ENCODE measurements at regions not wholly inside any gene's neighbourhood (a gene's known extent, or its start where the extent isn't known, plus 50 kb on each side); places are given as distances from the start of the nearest gene placed in this dataset.
"Not testable (repeated sequence)": the region's sequence is repeated elsewhere in the genome, so short reads cannot be mapped to it uniquely, and the experiment has no call there.

- H3K27me3 ChIP-seq, result no peaks in the 10 kb centered on the region
- H3K9me3 ChIP-seq, result no peaks in the 10 kb centered on the region
- no peak overlapping the region for H3K27ac ChIP-seq
- TF ChIP-seq CTCF (IDR thresholded peaks at IDR 0.05), result no peak
- intact Hi-C loops (cut with DNase I), result no loop called here
- no peaks in the 10 kb centered on the region for H3K4me1 ChIP-seq
- no peak for DNase-seq
- H3K9ac ChIP-seq (ENCODE audit: low read depth in 2 of 2, low read length in 2 of 2), result no peak overlapping the region
- no peak overlapping the region for H3K4me3 ChIP-seq
- H3K36me3 ChIP-seq, result no peaks in the 10 kb centered on the region
These were observed 138.6 kb upstream of the GRB10 start for GRCh38 chr7:50921114-50921813.

- Histone ChIP-seq H3K4me1 (no peaks in the 10 kb centered on the region), H3K27ac (no peak overlapping the region), H3K36me3 (no peaks in the 10 kb centered on the region), H3K9ac (ENCODE audit: low read depth in 2 of 2, low read length in 2 of 2) (no peak overlapping the region), H3K27me3 (no peaks in the 10 kb centered on the region), H3K9me3 (no peaks in the 10 kb centered on the region), H3K4me3 (no peak overlapping the region)
- no peak for DNase-seq
- no peak for TF ChIP-seq CTCF (IDR thresholded peaks at IDR 0.05)
- intact Hi-C loops (cut with DNase I), result no loop called here
These were observed 137.4 kb upstream of the GRB10 start for GRCh38 chr7:50920031-50920635.

GRCh38 chr7:50915621-50916020 lies 132.9 kb upstream of the GRB10 start:
- intact Hi-C loops (cut with DNase I), result no loop called here

GRCh38 chr7:50914460-50914859 lies 131.8 kb upstream of the GRB10 start:
- H3K27me3 ChIP-seq, result no peaks in the 10 kb centered on the region
- H3K4me1 ChIP-seq, result no peaks in the 10 kb centered on the region
- H3K9ac ChIP-seq (ENCODE audit: low read depth in 2 of 2, low read length in 2 of 2), result no peak overlapping the region
- H3K36me3 ChIP-seq, result no peaks in the 10 kb centered on the region
- no peaks in the 10 kb centered on the region for H3K9me3 ChIP-seq
- no peak overlapping the region for H3K4me3 ChIP-seq
- no peak for DNase-seq
- intact Hi-C loops (cut with DNase I), result no loop called here
- no peak for TF ChIP-seq CTCF (IDR thresholded peaks at IDR 0.05)
- H3K27ac ChIP-seq, result no peak overlapping the region

More at GRCh38 chr7:50915621-50916020, 132.9 kb upstream of the GRB10 start:
- no peak overlapping the region for H3K4me3 ChIP-seq
- H3K9me3 ChIP-seq, result no peaks in the 10 kb centered on the region
- TF ChIP-seq CTCF (IDR thresholded peaks at IDR 0.05), result no peak
- H3K9ac ChIP-seq (ENCODE audit: low read depth in 2 of 2, low read length in 2 of 2), result no peak overlapping the region
- H3K27me3 ChIP-seq, result no peaks in the 10 kb centered on the region
- no peak overlapping the region for H3K27ac ChIP-seq
- no peak for DNase-seq
- no peaks in the 10 kb centered on the region for H3K4me1 ChIP-seq
- H3K36me3 ChIP-seq, result no peaks in the 10 kb centered on the region

- Histone ChIP-seq H3K27me3 (no peaks in the 10 kb centered on the region), H3K4me1 (no peaks in the 10 kb centered on the region), H3K36me3 (no peaks in the 10 kb centered on the region), H3K4me3 (no peak overlapping the region), H3K9ac (ENCODE audit: low read depth in 2 of 2, low read length in 2 of 2) (no peak overlapping the region), H3K27ac (no peak overlapping the region), H3K9me3 (no peaks in the 10 kb centered on the region)
- DNase-seq, result no peak
- intact Hi-C loops (cut with DNase I), result no loop called here
- TF ChIP-seq CTCF (IDR thresholded peaks at IDR 0.05), result no peak
These were observed 126.1 kb upstream of the GRB10 start for GRCh38 chr7:50908628-50909290.

- H3K27me3 ChIP-seq; DNase-seq; H3K4me1 ChIP-seq; intact Hi-C loops (cut with DNase I); H3K4me3 ChIP-seq; H3K27ac ChIP-seq; H3K36me3 ChIP-seq; H3K9ac ChIP-seq (ENCODE audit: low read depth in 2 of 2, low read length in 2 of 2); H3K9me3 ChIP-seq: not testable (repeated sequence)
These were observed 116.1 kb upstream of the GRB10 start for GRCh38 chr7:50898604-50899477.

- H3K4me1 ChIP-seq; H3K9ac ChIP-seq (ENCODE audit: low read depth in 2 of 2, low read length in 2 of 2); H3K27ac ChIP-seq; H3K36me3 ChIP-seq; intact Hi-C loops (cut with DNase I); H3K27me3 ChIP-seq; DNase-seq; H3K4me3 ChIP-seq; H3K9me3 ChIP-seq: not testable (repeated sequence)
These were observed 104.4 kb upstream of the GRB10 start for GRCh38 chr7:50887061-50887460.
